Activated B cell treated with CpG ODN at 0.5 μM for 24 hours (primary cell): ENCODE measurements at regions not wholly inside any gene's neighbourhood (a gene's known extent, or its start where the extent isn't known, plus 50 kb on each side); places are given as distances from the start of the nearest gene placed in this dataset.

Experiments
- ATAC-seq: fragments of 200-7000 bp; cut with Tn5 transposase; one replicate; pipeline ENCODE4 v1.10.0; 2021; ENCODE audit warnings: low read depth, mild to moderate bottlenecking, moderate library complexity
- CTCF ChIA-PET: fragments of 350-600 bp; sonication (Branson Sonifier 250); formaldehyde crosslinking; loops from one replicate; lab custom pipeline; 2021; ENCODE audit warnings: antibody characterized with exemption; lab: Charles Lee
- POLR2A ChIA-PET: fragments of 350-600 bp; sonication (Branson Sonifier 250); formaldehyde crosslinking; loops from one replicate; lab custom pipeline; 2021; ENCODE audit warnings: antibody characterized with exemption; lab: Charles Lee
- DNase-seq: peaks from one replicate; pipeline ENCODE4 v3.0.0; 2022
- H3K27ac Mint-ChIP-seq: one replicate; pipeline ENCODE4 v1.8.0; 2020; ENCODE audit warnings: mixed read lengths
- H3K27me3 Mint-ChIP-seq: one replicate; pipeline ENCODE4 v1.8.0; 2021; ENCODE audit warnings: mixed read lengths
- H3K36me3 Mint-ChIP-seq: one replicate; pipeline ENCODE4 v1.8.0; 2021; ENCODE audit warnings: low read depth, mixed read lengths
- H3K4me1 Mint-ChIP-seq: one replicate; pipeline ENCODE4 v1.8.0; 2021; ENCODE audit warnings: mixed read lengths
- H3K4me3 Mint-ChIP-seq: one replicate; pipeline ENCODE4 v1.8.0; 2020; ENCODE audit warnings: mild to moderate bottlenecking, mixed read lengths
- H3K9me3 Mint-ChIP-seq: one replicate; pipeline ENCODE4 v1.8.0; 2020; ENCODE audit warnings: mixed read lengths
- CTCF ChIP-seq: fragments of 200-600 bp; IDR thresholded peaks from one replicate; pipeline ENCODE4 v1.8.0; 2022; ENCODE audit warnings: antibody characterized with exemption, mild to moderate bottlenecking
- intact Hi-C: fragments of 100-400 bp; cut with micrococcal nuclease; formaldehyde crosslinking; loops from one replicate; pipeline ENCODE4 v1.15.1; 2024

DNA sequence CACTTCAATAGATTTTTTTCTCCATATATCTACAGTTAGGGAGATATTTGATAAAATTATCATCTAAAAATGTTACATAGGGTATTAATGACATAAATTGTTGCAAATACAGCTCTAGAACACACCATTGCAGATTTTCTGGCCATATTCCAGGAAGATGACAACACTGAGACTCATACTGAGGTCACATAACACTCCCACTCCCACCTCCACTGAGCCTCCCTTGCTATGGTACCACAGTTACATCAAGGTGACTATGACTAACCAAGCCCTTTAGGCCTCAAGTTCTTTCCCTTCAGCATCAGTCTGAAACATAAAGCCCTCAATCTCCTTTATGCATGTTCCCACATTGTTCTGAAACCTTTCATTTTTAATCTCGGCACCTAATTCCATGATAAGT is 932.0 kb upstream of the IGFBP7 start:
- POLR2A ChIA-PET, result no interaction called here
- no peak for TF ChIP-seq CTCF
- Mint-ChIP-seq H3K4me1 (no peaks in the 10 kb centered on the region), H3K9me3 (peaks cover 15% of the 10 kb centered on the region), H3K4me3 (no peak overlapping the region), H3K27ac (no peak overlapping the region), H3K27me3 (no peaks in the 10 kb centered on the region), H3K36me3 (no peaks in the 10 kb centered on the region)
- intact Hi-C loops, result no loop called here
- DNase-seq (no peak), ATAC-seq (no peak)
- CTCF ChIA-PET, result no interaction called here

DNA sequence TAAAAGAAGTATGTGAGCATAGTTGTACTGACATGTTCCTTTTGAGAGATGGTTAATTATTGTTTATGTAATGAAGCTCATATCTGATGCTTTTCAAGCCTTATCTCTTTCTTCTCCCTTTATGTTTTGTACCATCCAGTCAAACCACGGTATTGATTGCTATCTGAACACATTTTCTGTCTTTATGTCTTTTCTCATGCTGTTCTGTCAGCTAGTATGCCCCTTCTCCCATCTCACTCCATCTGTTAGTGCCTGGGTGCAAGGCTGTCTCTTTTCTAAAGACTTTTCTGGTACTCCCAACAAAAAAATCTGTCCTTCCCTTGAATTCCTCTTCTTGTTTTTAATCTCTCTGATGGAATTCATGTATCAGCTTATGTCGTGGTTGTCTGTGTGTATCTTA is 883.8 kb upstream of the IGFBP7 start:
- no peaks in the 10 kb centered on the region for H3K9me3 Mint-ChIP-seq
- no peaks in the 10 kb centered on the region for H3K4me1 Mint-ChIP-seq
- DNase-seq, result no peak
- intact Hi-C loops, result no loop called here
- no peak overlapping the region for H3K27ac Mint-ChIP-seq
- ChIA-PET CTCF (no interaction called here), POLR2A (no interaction called here)
- no peaks in the 10 kb centered on the region for H3K27me3 Mint-ChIP-seq
- H3K36me3 Mint-ChIP-seq, result no peaks in the 10 kb centered on the region
- no peak overlapping the region for H3K4me3 Mint-ChIP-seq
- TF ChIP-seq CTCF, result no peak
- ATAC-seq, result no peak

DNA sequence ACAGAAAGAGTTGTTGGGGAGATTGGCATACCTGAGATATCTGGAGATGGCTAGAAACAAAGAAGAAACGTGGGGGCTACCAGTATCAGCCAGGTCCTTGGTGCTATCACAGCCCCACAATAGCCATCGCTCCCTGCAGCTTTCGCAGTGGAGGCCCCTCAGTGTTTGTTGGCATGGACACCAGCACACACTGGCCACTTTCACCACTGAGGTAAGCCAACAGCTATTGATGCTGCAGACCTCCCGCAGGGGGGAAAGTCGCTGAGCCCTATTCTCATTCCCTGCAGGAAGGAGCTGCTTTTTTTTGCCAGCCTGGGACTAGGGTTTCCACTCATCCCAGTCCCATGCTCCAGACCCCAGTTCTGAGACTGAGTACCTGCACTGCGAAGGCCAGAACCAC is 879.2 kb upstream of the IGFBP7 start:
- Mint-ChIP-seq H3K27ac (no peak overlapping the region), H3K9me3 (peaks cover 3% of the 10 kb centered on the region), H3K4me3 (no peak overlapping the region), H3K27me3 (no peaks in the 10 kb centered on the region), H3K36me3 (no peaks in the 10 kb centered on the region), H3K4me1 (no peaks in the 10 kb centered on the region)
- ChIA-PET POLR2A (no interaction called here), CTCF (no interaction called here)
- no peak for ATAC-seq
- no peak for TF ChIP-seq CTCF
- DNase-seq, result no peak
- intact Hi-C loops, result no loop called here

- ChIA-PET POLR2A (no interaction called here), CTCF (no interaction called here)
- DNase-seq, result no peak
- Mint-ChIP-seq H3K27ac (no peak overlapping the region), H3K36me3 (no peaks in the 10 kb centered on the region), H3K4me1 (no peaks in the 10 kb centered on the region), H3K27me3 (no peaks in the 10 kb centered on the region), H3K9me3 (peaks cover 3% of the 10 kb centered on the region), H3K4me3 (no peak overlapping the region)
- no peak for ATAC-seq
- intact Hi-C loops, result no loop called here
- TF ChIP-seq CTCF, result no peak
Observed at GRCh38 chr4:57985161-57985560, 875.0 kb upstream of the IGFBP7 start.

DNA sequence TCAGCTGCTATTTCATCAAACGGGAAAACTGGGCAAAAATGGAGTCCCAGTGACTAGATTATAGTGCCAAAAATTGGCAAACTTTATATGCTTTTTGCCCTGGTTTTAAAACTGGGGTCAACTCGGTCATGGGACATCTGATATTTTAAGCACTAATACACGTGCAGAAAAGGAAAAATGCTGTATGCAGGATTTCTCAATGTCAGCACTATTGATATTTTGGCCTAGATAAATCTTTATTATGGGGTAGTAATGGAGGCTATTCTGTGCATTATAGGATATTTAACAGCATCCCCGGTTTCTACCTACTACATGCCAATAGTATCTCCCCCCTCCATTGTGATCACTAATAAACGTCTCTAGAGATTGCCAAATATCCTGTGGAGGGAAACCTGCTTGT is 870.9 kb upstream of the IGFBP7 start:
- Mint-ChIP-seq H3K9me3 (no peaks in the 10 kb centered on the region), H3K4me1 (no peaks in the 10 kb centered on the region), H3K36me3 (no peaks in the 10 kb centered on the region), H3K27me3 (no peaks in the 10 kb centered on the region), H3K27ac (no peak overlapping the region), H3K4me3 (no peak overlapping the region)
- ATAC-seq (no peak), DNase-seq (no peak)
- POLR2A ChIA-PET, result no interaction called here
- intact Hi-C loops, result no loop called here
- CTCF ChIA-PET, result no interaction called here
- TF ChIP-seq CTCF, result no peak
